Calu3 (cell line): ENCODE measurements at regions not wholly inside any gene's neighbourhood (a gene's known extent, or its start where the extent isn't known, plus 50 kb on each side); places are given as distances from the start of the nearest gene placed in this dataset.

Experiments used
- BruUV-seq: library from RNA; stranded (reverse); fragments of 400-500 nt; replicated peaks from 2 replicates; lab custom pipeline; 2021; lab: Mats Ljungman, UMichigan
- CTCF ChIA-PET: fragments of 300-600 bp; sonication (Branson Sonifier 250); formaldehyde crosslinking; loops from one replicate; lab custom pipeline; 2022; ENCODE audit warnings: antibody characterized with exemption; lab: Charles Lee
- DNase-seq: peaks from one replicate; pipeline ENCODE4 v3.0.0; 2022
- H3K27ac Mint-ChIP-seq: one replicate; pipeline ENCODE4 v1.8.0; 2022; ENCODE audit warnings: mixed read lengths; ENCODE audit not compliant: unreplicated experiment
- H3K27me3 Mint-ChIP-seq: one replicate; pipeline ENCODE4 v1.8.0; 2022; ENCODE audit warnings: mixed read lengths; ENCODE audit not compliant: unreplicated experiment
- H3K36me3 Mint-ChIP-seq: one replicate; pipeline ENCODE4 v1.8.0; 2022; ENCODE audit warnings: mild to moderate bottlenecking, moderate library complexity, mixed read lengths; ENCODE audit not compliant: insufficient read depth, unreplicated experiment
- H3K4me1 Mint-ChIP-seq: one replicate; pipeline ENCODE4 v1.8.0; 2022; ENCODE audit warnings: mild to moderate bottlenecking, low read depth, mixed read lengths; ENCODE audit not compliant: unreplicated experiment
- H3K4me3 Mint-ChIP-seq: one replicate; pipeline ENCODE4 v1.8.0; 2022; ENCODE audit warnings: mild to moderate bottlenecking, low read depth, moderate library complexity, mixed read lengths; ENCODE audit not compliant: unreplicated experiment
- H3K9me3 Mint-ChIP-seq: one replicate; pipeline ENCODE4 v1.8.0; 2022; ENCODE audit warnings: low read depth, mixed read lengths; ENCODE audit not compliant: unreplicated experiment
- intact Hi-C: fragments of 100-400 bp; cut with micrococcal nuclease; formaldehyde crosslinking; loops from one replicate; pipeline ENCODE4 v1.10.0; 2022; ENCODE audit not compliant: unreplicated experiment
- TF ChIP-seq, protein P1 (sequence below): fragments of 200-600 bp; IDR thresholded peaks from one replicate; pipeline ENCODE4 v1.8.0; 2022; ENCODE audit warnings: antibody characterized with exemption; ENCODE audit not compliant: unreplicated experiment

DNA sequence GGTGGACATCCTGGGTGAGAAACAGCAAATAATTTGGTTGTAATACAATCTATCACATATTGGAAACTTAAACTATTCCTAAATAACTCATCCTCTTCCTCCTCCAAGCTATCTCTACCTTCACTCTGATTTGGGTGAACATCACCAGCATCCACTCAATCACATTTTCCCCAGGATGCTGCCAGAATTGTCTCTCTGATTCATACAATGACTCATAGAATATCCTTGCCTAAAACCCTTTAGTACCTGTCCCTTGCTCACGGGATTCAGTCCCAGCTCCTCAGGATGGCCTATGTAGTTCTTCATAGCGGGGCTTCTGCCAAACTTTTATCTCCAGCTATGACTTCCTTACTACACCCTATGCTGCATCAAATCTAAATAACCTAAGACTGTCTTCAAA lies 146.8 kb downstream of the EMP1 start:
- intact Hi-C loops = no loop called here
- DNase-seq = no peak

DNA sequence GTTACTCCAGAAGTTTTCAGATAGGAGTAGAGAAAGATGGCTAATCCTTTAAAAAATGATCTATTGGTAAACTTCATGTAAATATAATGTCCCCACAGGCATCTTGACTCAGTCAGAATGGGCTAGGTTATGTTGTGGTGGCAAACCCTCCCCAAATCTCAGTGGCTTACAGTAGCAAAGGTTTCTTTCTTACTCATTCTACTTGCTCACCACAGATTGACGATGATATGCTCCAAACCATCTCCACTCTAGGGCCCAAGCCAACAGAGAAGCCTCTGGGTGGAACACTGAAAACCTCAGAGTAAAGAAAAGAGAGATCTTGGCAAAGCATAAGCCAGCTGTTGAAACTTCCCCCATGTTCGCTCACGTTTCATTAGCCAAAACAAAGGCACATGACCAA lies 146.4 kb downstream of the EMP1 start:
- TF ChIP-seq, protein P1, sequence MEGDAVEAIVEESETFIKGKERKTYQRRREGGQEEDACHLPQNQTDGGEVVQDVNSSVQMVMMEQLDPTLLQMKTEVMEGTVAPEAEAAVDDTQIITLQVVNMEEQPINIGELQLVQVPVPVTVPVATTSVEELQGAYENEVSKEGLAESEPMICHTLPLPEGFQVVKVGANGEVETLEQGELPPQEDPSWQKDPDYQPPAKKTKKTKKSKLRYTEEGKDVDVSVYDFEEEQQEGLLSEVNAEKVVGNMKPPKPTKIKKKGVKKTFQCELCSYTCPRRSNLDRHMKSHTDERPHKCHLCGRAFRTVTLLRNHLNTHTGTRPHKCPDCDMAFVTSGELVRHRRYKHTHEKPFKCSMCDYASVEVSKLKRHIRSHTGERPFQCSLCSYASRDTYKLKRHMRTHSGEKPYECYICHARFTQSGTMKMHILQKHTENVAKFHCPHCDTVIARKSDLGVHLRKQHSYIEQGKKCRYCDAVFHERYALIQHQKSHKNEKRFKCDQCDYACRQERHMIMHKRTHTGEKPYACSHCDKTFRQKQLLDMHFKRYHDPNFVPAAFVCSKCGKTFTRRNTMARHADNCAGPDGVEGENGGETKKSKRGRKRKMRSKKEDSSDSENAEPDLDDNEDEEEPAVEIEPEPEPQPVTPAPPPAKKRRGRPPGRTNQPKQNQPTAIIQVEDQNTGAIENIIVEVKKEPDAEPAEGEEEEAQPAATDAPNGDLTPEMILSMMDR = no peak
- Mint-ChIP-seq H3K27me3 (no peaks in the 10 kb centered on the region), H3K4me1 (peaks cover 27% of the 10 kb centered on the region), H3K9me3 (peaks cover 4% of the 10 kb centered on the region), H3K4me3 (no peak overlapping the region), H3K27ac (no peak overlapping the region), H3K36me3 (peaks cover 6% of the 10 kb centered on the region)
- intact Hi-C loops = no loop called here
- BruUV-seq = no TSS peak
- CTCF ChIA-PET = no interaction called here
- DNase-seq = no peak

More for the DNA sequence above, 146.8 kb downstream of the EMP1 start:
- H3K36me3 Mint-ChIP-seq = peaks cover 6% of the 10 kb centered on the region
- no TSS peak for BruUV-seq
- no peak overlapping the region for H3K4me3 Mint-ChIP-seq
- no peaks in the 10 kb centered on the region for H3K27me3 Mint-ChIP-seq
- peaks cover 4% of the 10 kb centered on the region for H3K9me3 Mint-ChIP-seq
- peaks cover 27% of the 10 kb centered on the region for H3K4me1 Mint-ChIP-seq
- no peak overlapping the region for H3K27ac Mint-ChIP-seq
- TF ChIP-seq, protein P1 = no peak
- CTCF ChIA-PET = no interaction called here

DNA sequence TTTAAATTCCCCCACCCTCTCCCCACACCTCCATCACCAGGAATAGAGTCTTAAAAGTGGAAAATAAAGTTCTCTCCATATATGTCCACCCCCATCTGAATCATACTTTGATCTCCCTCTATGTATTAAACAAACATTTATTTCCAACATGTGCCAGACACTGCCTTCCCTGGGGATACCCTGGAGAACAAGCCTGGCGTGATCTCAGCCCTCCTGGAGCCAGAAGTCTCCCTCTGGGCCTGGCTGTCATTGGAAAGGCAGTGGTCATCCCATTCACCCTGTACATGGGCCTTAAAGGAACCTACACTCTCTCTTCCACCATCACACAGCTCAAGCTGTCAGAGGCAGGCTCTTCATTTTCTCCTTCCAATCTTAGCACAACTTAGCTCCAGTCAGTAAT lies 143.6 kb downstream of the EMP1 start:
- Mint-ChIP-seq H3K36me3 (peaks cover 6% of the 10 kb centered on the region), H3K4me3 (no peak overlapping the region), H3K27ac (peak overlapping the region; percentile 73), H3K4me1 (peaks cover 27% of the 10 kb centered on the region), H3K9me3 (peaks cover 4% of the 10 kb centered on the region), H3K27me3 (no peaks in the 10 kb centered on the region)
- no peak for DNase-seq
- BruUV-seq = no TSS peak
- CTCF ChIA-PET = interaction anchor here (0.7 to 1.2 kb wide), 3 partner anchors 37 to 544 kb away, joined by 3 to 4 read pairs (median 3); no protein-coding TSS in a partner anchor
- intact Hi-C loops = no loop called here
- TF ChIP-seq, protein P1 = no peak

DNA sequence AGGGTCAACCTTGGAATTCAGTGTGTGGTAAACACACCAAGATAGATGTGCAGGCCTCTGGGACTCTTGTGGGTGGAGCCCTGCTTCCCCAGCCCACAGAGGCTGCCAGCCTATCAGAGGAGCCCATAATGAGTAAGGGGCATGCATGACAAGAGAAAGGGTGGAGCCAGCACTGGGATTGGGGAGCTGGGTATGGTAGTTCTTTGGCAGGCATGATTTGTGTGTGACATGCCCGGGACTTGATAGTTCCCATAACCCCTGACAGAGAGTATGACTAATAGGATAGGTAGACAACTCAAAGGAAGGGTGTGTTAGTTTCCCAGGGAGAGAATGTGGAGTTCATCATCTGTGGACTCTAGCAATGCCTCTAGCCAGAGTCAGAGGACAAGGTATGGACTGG lies 143.0 kb downstream of the EMP1 start:
- intact Hi-C loops = no loop called here
- peak; percentile 68 for DNase-seq
- Mint-ChIP-seq H3K4me1 (peaks cover 27% of the 10 kb centered on the region), H3K36me3 (peaks cover 6% of the 10 kb centered on the region), H3K27ac (peak overlapping the region; percentile 73), H3K4me3 (peak overlapping the region; percentile 18), H3K9me3 (peaks cover 4% of the 10 kb centered on the region), H3K27me3 (no peaks in the 10 kb centered on the region)
- no TSS peak for BruUV-seq
- TF ChIP-seq, protein P1 = no peak
- CTCF ChIA-PET = interaction anchor here (1.0 to 1.7 kb wide), 4 partner anchors 13 to 195 kb away, joined by 3 to 6 read pairs (median 4); no protein-coding TSS in a partner anchor
